ENCODE measurements at regions not wholly inside any gene's neighbourhood (a gene's known extent, or its start where the extent isn't known, plus 50 kb on each side); places are given as distances from the start of the nearest gene placed in this dataset.

- no peak for TF ChIP-seq IRF3 (IDR thresholded peaks at IDR 0.05; ENCODE audit: low read depth, low read length)
- no peak for TF ChIP-seq MEF2A (IDR thresholded peaks at IDR 0.05; ENCODE audit: borderline replicate concordance, low read depth)
Measured at GRCh38 chrX:84909151-84909550, 94.5 kb upstream of the APOOL start (continued).

GRCh38 chrX:84924624-84925023 is 79.1 kb upstream of the APOOL start:
- ChIA-PET POLR2A (no interaction called here), CTCF (no interaction called here)
- H3K4me1 ChIP-seq (ENCODE audit: control insufficient read depth in 1 of 2, insufficient read depth in 2 of 2, low read depth in 1 of 2, low read length in 1 of 2), result no peaks in the 10 kb centered on the region
- no peak for TF ChIP-seq FOXJ3 (CRISPR knock-in tag; IDR thresholded peaks at IDR 0.05)
- 0% methylated on average over 1 of the region's 1 CpG for WGBS (ENCODE audit: low lambda C conversion rate)
- H3K4me2 ChIP-seq, result no peak overlapping the region
- no peaks in the 10 kb centered on the region for H3K9me2 ChIP-seq
- no peaks in the 10 kb centered on the region; the same call in 1 of the 2 replicates for H3K27me3 ChIP-seq (ENCODE audit: insufficient read depth)
- no peak for DNase-seq
- H4K20me1 ChIP-seq (ENCODE audit: insufficient read depth), result no peaks in the 10 kb centered on the region
- no peak overlapping the region for H3K27ac ChIP-seq (ENCODE audit: low read depth in 2 of 2, low read length in 1 of 2)
- no peaks in the 10 kb centered on the region for H3K36me3 ChIP-seq (replicated peaks in 1 of 2; ENCODE audit: control insufficient read depth in 1 of 2, insufficient read depth in 2 of 2, low read length in 1 of 2)
- no peak overlapping the region for H3K9ac ChIP-seq
- H3K4me3 ChIP-seq (ENCODE audit: low read depth in 2 of 2, low read length in 1 of 2), result no peak overlapping the region
- no peak overlapping the region for H2AFZ ChIP-seq (ENCODE audit: low read depth)
- H3K9me3 ChIP-seq, result no peaks in the 10 kb centered on the region
- H3F3A ChIP-seq (replicated peaks; ENCODE audit: insufficient read depth), result no peaks in the 10 kb centered on the region
- H3K79me2 ChIP-seq (ENCODE audit: insufficient read depth), result no peaks in the 10 kb centered on the region

DNA sequence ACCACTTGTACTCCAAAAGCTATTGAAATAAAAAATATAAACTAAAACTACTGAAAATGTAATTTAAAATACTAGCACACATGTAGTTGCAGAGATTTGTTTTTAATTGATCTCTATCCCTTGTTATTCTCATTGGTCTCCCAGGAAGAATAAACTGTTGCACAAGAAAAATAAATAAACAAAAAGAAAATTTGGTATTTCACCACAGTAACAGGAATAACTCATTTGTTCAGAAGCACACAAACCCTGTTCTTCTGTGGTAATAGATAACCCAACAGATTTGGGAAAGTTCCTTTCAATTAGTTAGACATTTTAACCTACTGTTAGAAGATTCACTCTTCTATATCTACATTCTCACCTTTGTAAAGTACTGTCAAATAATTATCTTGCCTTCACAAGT is 70.9 kb upstream of the APOOL start:
- Histone ChIP-seq H3K9me2 (no peaks in the 10 kb centered on the region), H3K4me2 (no peak overlapping the region), H3K9ac (no peak overlapping the region), H2AFZ (ENCODE audit: low read depth) (no peak overlapping the region), H4K20me1 (ENCODE audit: insufficient read depth) (no peaks in the 10 kb centered on the region), H3K79me2 (ENCODE audit: insufficient read depth) (no peaks in the 10 kb centered on the region), H3K27ac (ENCODE audit: low read depth in 2 of 2, low read length in 1 of 2) (no peak overlapping the region), H3K9me3 (no peaks in the 10 kb centered on the region), H3K36me3 (replicated peaks in 1 of 2; ENCODE audit: control insufficient read depth in 1 of 2, insufficient read depth in 2 of 2, low read length in 1 of 2) (no peaks in the 10 kb centered on the region), H3F3A (replicated peaks; ENCODE audit: insufficient read depth) (no peaks in the 10 kb centered on the region), H3K4me3 (ENCODE audit: low read depth in 2 of 2, low read length in 1 of 2) (no peak overlapping the region), H3K4me1 (ENCODE audit: control insufficient read depth in 1 of 2, insufficient read depth in 2 of 2, low read depth in 1 of 2, low read length in 1 of 2) (no peaks in the 10 kb centered on the region), H3K27me3 (ENCODE audit: insufficient read depth) (no peaks in the 10 kb centered on the region; the same call in 1 of the 2 replicates)
- ChIA-PET POLR2A (no interaction called here), CTCF (no interaction called here)
- DNase-seq, result no peak
- TF ChIP-seq, protein P1, sequence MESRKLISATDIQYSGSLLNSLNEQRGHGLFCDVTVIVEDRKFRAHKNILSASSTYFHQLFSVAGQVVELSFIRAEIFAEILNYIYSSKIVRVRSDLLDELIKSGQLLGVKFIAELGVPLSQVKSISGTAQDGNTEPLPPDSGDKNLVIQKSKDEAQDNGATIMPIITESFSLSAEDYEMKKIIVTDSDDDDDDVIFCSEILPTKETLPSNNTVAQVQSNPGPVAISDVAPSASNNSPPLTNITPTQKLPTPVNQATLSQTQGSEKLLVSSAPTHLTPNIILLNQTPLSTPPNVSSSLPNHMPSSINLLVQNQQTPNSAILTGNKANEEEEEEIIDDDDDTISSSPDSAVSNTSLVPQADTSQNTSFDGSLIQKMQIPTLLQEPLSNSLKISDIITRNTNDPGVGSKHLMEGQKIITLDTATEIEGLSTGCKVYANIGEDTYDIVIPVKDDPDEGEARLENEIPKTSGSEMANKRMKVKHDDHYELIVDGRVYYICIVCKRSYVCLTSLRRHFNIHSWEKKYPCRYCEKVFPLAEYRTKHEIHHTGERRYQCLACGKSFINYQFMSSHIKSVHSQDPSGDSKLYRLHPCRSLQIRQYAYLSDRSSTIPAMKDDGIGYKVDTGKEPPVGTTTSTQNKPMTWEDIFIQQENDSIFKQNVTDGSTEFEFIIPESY (IDR thresholded peaks at IDR 0.05; ENCODE audit: borderline replicate concordance, low read depth), result no peak
- no peak for TF ChIP-seq RCOR1 (IDR thresholded peaks at IDR 0.05; ENCODE audit: low read length)
- TF ChIP-seq NRF1 (IDR thresholded peaks at IDR 0.05; ENCODE audit: low read depth, low read length), result no peak
- TF ChIP-seq, protein P2, sequence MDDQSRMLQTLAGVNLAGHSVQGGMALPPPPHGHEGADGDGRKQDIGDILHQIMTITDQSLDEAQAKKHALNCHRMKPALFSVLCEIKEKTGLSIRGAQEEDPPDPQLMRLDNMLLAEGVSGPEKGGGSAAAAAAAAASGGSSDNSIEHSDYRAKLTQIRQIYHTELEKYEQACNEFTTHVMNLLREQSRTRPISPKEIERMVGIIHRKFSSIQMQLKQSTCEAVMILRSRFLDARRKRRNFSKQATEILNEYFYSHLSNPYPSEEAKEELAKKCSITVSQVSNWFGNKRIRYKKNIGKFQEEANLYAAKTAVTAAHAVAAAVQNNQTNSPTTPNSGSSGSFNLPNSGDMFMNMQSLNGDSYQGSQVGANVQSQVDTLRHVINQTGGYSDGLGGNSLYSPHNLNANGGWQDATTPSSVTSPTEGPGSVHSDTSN (IDR thresholded peaks at IDR 0.05), result no peak
- no peak for TF ChIP-seq FOXJ3 (CRISPR knock-in tag; IDR thresholded peaks at IDR 0.05)
- no peak for TF ChIP-seq JUND (IDR thresholded peaks at IDR 0.05)
- no peak for TF ChIP-seq ELF1 (IDR thresholded peaks at IDR 0.05)
- no peak for TF ChIP-seq TCF12 (IDR thresholded peaks at IDR 0.05)
- TF ChIP-seq YY1 (IDR thresholded peaks at IDR 0.05; ENCODE audit: low read depth), result no peak
- no peak for TF ChIP-seq USF1 (IDR thresholded peaks at IDR 0.05; ENCODE audit: borderline replicate concordance, low read depth)
